Endothelial cell of umbilical vein (primary cell): ENCODE measurements at regions not wholly inside any gene's neighbourhood (a gene's known extent, or its start where the extent isn't known, plus 50 kb on each side); places are given as distances from the start of the nearest gene placed in this dataset.

Source experiments
- BruUV-seq: library from RNA; stranded (reverse); fragments of 400-500 nt; replicated peaks from 2 replicates; lab custom pipeline; 2021; lab: Mats Ljungman, UMichigan
- CTCF ChIA-PET: fragments of 300-600, 350-600 bp; sonication (Branson Sonifier 250); formaldehyde crosslinking; loops from one replicate; lab custom pipeline; 2021; ENCODE audit warnings: antibody characterized with exemption, inconsistent platforms; lab: Charles Lee
- POLR2A ChIA-PET: fragments of 300-600, 350-600 bp; sonication (Branson Sonifier 250); formaldehyde crosslinking; loops from one replicate; lab custom pipeline; 2021; ENCODE audit warnings: antibody characterized with exemption, inconsistent platforms; lab: Charles Lee
- DNase-seq: peaks from one replicate; pipeline ENCODE4 v3.0.0-alpha.2; 2011; ENCODE audit warnings: low read depth, low spot score
- FAIRE-seq: peaks from 2 replicates; lab custom pipeline; 2011; peaks lifted over from hg19 to GRCh38; lab: Jason Lieb, UNC
- H2AFZ ChIP-seq: 2 replicates; pipeline ENCODE4 v1.6.0; 2012; ENCODE audit warnings: low read depth, low read length, control low read depth, inconsistent platforms
- H3K27ac ChIP-seq: 2 replicates; pipeline ENCODE4 v1.5.1; 2011; ENCODE audit warnings: low read depth, mild to moderate bottlenecking, control low read depth, low read length, moderate library complexity; ENCODE audit not compliant: insufficient read depth
- H3K27me3 ChIP-seq, 2 experiments: 2 replicates each; pipeline versions ENCODE4 v1.6.0 to v1.6.1; 2011; ENCODE audit warnings: low read length in 2 of 2, mixed read lengths in 1 of 2; ENCODE audit not compliant: control insufficient read depth in 2 of 2, insufficient read depth in 2 of 2
- H3K36me3 ChIP-seq, 2 experiments: 2 replicates in 1 of 2; 3 replicates in 1 of 2; pipeline ENCODE4 v1.5.1; 2011; ENCODE audit warnings: low read length in 2 of 2, mild to moderate bottlenecking in 1 of 2, moderate library complexity in 1 of 2; ENCODE audit not compliant: control insufficient read depth in 2 of 2, insufficient read depth in 2 of 2; ENCODE audit errors: extremely low read depth in 1 of 2
- H3K4me1 ChIP-seq: 3 replicates; pipeline ENCODE4 v1.5.1; 2011; ENCODE audit warnings: mild to moderate bottlenecking, low read length; ENCODE audit not compliant: control insufficient read depth, insufficient read depth; ENCODE audit errors: extremely low read depth
- H3K4me2 ChIP-seq: 2 replicates; pipeline ENCODE4 v1.6.1; 2011; ENCODE audit warnings: low read length, control low read depth, mixed read lengths; ENCODE audit not compliant: insufficient read depth
- H3K4me3 ChIP-seq, 3 experiments: fragments of 200-600 bp in 1 of 3; sonication (generic), shearing (Covaris generic) in 1 of 3; replicated peaks in 1 of 3; 2 replicates each; pipeline ENCODE4 v1.5.1; 2011 to 2016; ENCODE audit warnings: control low read depth in 3 of 3, low read length in 3 of 3, mild to moderate bottlenecking in 2 of 3, inconsistent platforms in 1 of 3, low read depth in 1 of 3, moderate library complexity in 1 of 3; ENCODE audit not compliant: insufficient read depth in 1 of 3
- H3K79me2 ChIP-seq: 2 replicates; pipeline ENCODE4 v1.6.0; 2012; ENCODE audit warnings: low read length, inconsistent platforms; ENCODE audit not compliant: control insufficient read depth, insufficient read depth
- H3K9ac ChIP-seq: replicated peaks from 2 replicates; pipeline ENCODE3; 2011; ENCODE audit warnings: low read length, control low read depth; ENCODE audit not compliant: insufficient read depth; ENCODE audit errors: extremely low read depth
- H3K9me1 ChIP-seq: replicated peaks from 3 replicates; pipeline ENCODE4 v1.6.0; 2011; ENCODE audit warnings: mild to moderate bottlenecking, low read length; ENCODE audit not compliant: control insufficient read depth, insufficient read depth; ENCODE audit errors: extremely low read depth
- H3K9me3 ChIP-seq: replicated peaks from 2 replicates; pipeline ENCODE4 v1.5.1; 2012; ENCODE audit warnings: low read length, inconsistent platforms; ENCODE audit not compliant: control insufficient read depth, insufficient read depth
- H4K20me1 ChIP-seq: replicated peaks from 2 replicates; pipeline ENCODE3; 2011; ENCODE audit warnings: mild to moderate bottlenecking, low read length; ENCODE audit not compliant: control insufficient read depth, insufficient read depth; ENCODE audit errors: extremely low read depth
- EZH2 ChIP-seq: IDR thresholded peaks from 2 replicates; pipeline ENCODE4 v1.6.1; 2012; ENCODE audit warnings: borderline replicate concordance, low read depth, mild to moderate bottlenecking, moderate library complexity, low read length, inconsistent platforms; ENCODE audit not compliant: severe bottlenecking
- GATA2 ChIP-seq: IDR thresholded peaks from 2 replicates; pipeline ENCODE4 v1.7.0; 2011; ENCODE audit warnings: low read depth, mild to moderate bottlenecking, moderate library complexity, mixed read lengths, low read length; ENCODE audit not compliant: insufficient read length, insufficient read depth
- JUN ChIP-seq: IDR thresholded peaks from 2 replicates; pipeline ENCODE4 v1.6.1; 2011; ENCODE audit warnings: borderline replicate concordance, low read depth; ENCODE audit not compliant: insufficient read length, insufficient read depth
- dilution Hi-C: fragments of 300-500 bp; cut with MboI; formaldehyde crosslinking; loops from one replicate; pipeline ENCODE4 v1.15.0; 2019; ENCODE audit warnings: low sequenced_read_pairs; ENCODE audit not compliant: extremely low pct_ligation_motif_present
- intact Hi-C: fragments of 100-400 bp; cut with micrococcal nuclease; formaldehyde crosslinking; loops from one replicate; pipeline ENCODE4 v1.10.0; 2022

- no peaks in the 10 kb centered on the region for H3K27me3 ChIP-seq
- no peaks in the 10 kb centered on the region for H4K20me1 ChIP-seq
- H2AFZ ChIP-seq, result peak overlapping the region; percentile 56
- no peak overlapping the region for H3K27ac ChIP-seq
- FAIRE-seq (no peak), DNase-seq (peak; percentile 21)
- ChIA-PET POLR2A (no interaction called here), CTCF (interaction anchor here (0.8 to 1.7 kb wide), 3 partner anchors 11 to 63 kb away, joined by 3 to 5 read pairs (median 4); no protein-coding TSS in a partner anchor)
- dilution Hi-C loops, result no loop called here
- intact Hi-C loops, result no loop called here
- BruUV-seq, result no TSS peak
- H3K4me1 ChIP-seq, result peaks cover 9% of the 10 kb centered on the region
- H3K9me1 ChIP-seq, result no peaks in the 10 kb centered on the region
- TF ChIP-seq EZH2 (no peak), GATA2 (no peak), JUN (peak; percentile 1)
- H3K36me3 ChIP-seq, result peaks cover 0 to 2% of the 10 kb centered on the region in 2 experiments
- H3K79me2 ChIP-seq, result no peaks in the 10 kb centered on the region
- peak overlapping the region; percentile 51 for H3K4me2 ChIP-seq
- no peaks in the 10 kb centered on the region for H3K9me3 ChIP-seq
- H3K9ac ChIP-seq, result no peak overlapping the region
- H3K4me3 ChIP-seq, result no peak overlapping the region
These were observed 50.2 kb upstream of the UBN2 start for GRCh38 chr7:139180700-139181311.
